ENCODE measurements at regions not wholly inside any gene's neighbourhood (a gene's known extent, or its start where the extent isn't known, plus 50 kb on each side); places are given as distances from the start of the nearest gene placed in this dataset.

DNA sequence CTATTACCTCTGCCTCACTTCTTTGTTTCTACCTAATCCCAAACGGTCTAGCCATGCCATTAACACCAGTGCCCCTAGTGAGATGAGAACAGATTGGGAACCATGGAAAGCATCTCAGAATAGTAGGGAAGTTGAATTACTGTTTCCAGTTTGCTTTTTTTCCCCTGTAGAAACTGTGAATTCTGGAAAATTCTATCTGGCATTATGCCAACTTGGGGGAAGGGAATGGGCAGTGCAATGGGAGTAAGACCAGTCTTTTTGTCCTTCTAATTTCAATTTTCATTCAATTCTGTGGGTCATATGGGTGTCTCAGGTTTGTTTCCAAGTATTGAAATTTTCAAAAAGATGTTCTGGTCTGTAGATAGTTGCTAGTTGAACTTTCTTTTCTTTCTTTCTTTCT, 1666.1 kb downstream of the SLITRK1 start:
- no peak overlapping the region for H3K14ac ChIP-seq (replicated peaks; ENCODE audit: low read depth, low read length)
- H3K27me3 ChIP-seq (ENCODE audit: control insufficient read depth, insufficient read depth, low read length): no peaks in the 10 kb centered on the region
- H3K9me3 ChIP-seq (ENCODE audit: control insufficient read depth, insufficient read depth, low read length): peaks cover 11% of the 10 kb centered on the region
- H3K4me1 ChIP-seq (ENCODE audit: control insufficient read depth, insufficient read depth, low read length): no peaks in the 10 kb centered on the region
- no peak overlapping the region for H2AK5ac ChIP-seq (ENCODE audit: low read depth, low read length)
- in situ Hi-C loops (cut with MboI; ENCODE audit: low sequenced_read_pairs) (no loop called here), intact Hi-C loops (cut with micrococcal nuclease) (no loop called here), dilution Hi-C loops (cut with HindIII; ENCODE audit: low sequenced_read_pairs, unreplicated experiment) (no loop called here)
- ChIA-PET POLR2A (ENCODE audit: unreplicated experiment) (no interaction called here), CTCF (no interaction called here)
- no peak overlapping the region for H3K4me2 ChIP-seq (ENCODE audit: low read depth, low read length)
- no peak overlapping the region for H3K56ac ChIP-seq (ENCODE audit: extremely low read depth, insufficient read depth, low read length)
- WGBS, 2 experiments (ENCODE audit: extremely low coverage in 2 of 2, insufficient read length in 1 of 2): no CpG with 5 or more reads among the region's 1 CpG
- no peaks in the 10 kb centered on the region for H3K9me1 ChIP-seq (ENCODE audit: insufficient read depth, low read length)
- H3K4ac ChIP-seq (ENCODE audit: low read depth, low read length): no peak overlapping the region
- no peak for DNase-seq
- TF ChIP-seq RAD21 (IDR thresholded peaks at IDR 0.05; ENCODE audit: low read length) (no peak), MAZ (IDR thresholded peaks at IDR 0.05; ENCODE audit: borderline replicate concordance, low read depth, low read length) (no peak), MXI1 (IDR thresholded peaks at IDR 0.05; ENCODE audit: borderline replicate concordance, low read depth, low read length) (no peak)
- TF ChIP-seq, protein P1, sequence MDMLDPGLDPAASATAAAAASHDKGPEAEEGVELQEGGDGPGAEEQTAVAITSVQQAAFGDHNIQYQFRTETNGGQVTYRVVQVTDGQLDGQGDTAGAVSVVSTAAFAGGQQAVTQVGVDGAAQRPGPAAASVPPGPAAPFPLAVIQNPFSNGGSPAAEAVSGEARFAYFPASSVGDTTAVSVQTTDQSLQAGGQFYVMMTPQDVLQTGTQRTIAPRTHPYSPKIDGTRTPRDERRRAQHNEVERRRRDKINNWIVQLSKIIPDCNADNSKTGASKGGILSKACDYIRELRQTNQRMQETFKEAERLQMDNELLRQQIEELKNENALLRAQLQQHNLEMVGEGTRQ (IDR thresholded peaks at IDR 0.05; ENCODE audit: low read depth, low read length): no peak
- no peak overlapping the region for H4K5ac ChIP-seq (ENCODE audit: low read depth, low read length)
- no peak overlapping the region for H2AK9ac ChIP-seq (replicated peaks; ENCODE audit: low read depth, low read length, poor library complexity)
- no peak overlapping the region for H3K27ac ChIP-seq (ENCODE audit: insufficient read depth, low read length)
- no TSS peak for BruUV-seq (replicated peaks)
- no peaks in the 10 kb centered on the region for H3K79me1 ChIP-seq (ENCODE audit: low read depth in 1 of 2, low read length in 2 of 2)
- H2BK5ac ChIP-seq (ENCODE audit: low read depth, low read length, poor library complexity, severe bottlenecking): no peak overlapping the region
- H2BK15ac ChIP-seq (ENCODE audit: low read depth, low read length): no peak overlapping the region
- H3K36me3 ChIP-seq (ENCODE audit: control insufficient read depth, insufficient read depth, low read length): no peaks in the 10 kb centered on the region
- H2BK120ac ChIP-seq (ENCODE audit: low read depth, low read length): no peak overlapping the region
- H2BK20ac ChIP-seq (ENCODE audit: low read depth, low read length): no peak overlapping the region
- no peak overlapping the region for H4K91ac ChIP-seq (ENCODE audit: insufficient read depth, low read depth, low read length)
- H3K4me3 ChIP-seq (ENCODE audit: insufficient read depth, low read depth, low read length): no peak overlapping the region
- no peak for ATAC-seq (ENCODE audit: low read depth)
- no peak overlapping the region for H3K9ac ChIP-seq (ENCODE audit: low read depth, low read length)
- H4K8ac ChIP-seq (ENCODE audit: low read depth in 2 of 2, low read length in 2 of 2): no peak overlapping the region
- H3K18ac ChIP-seq (ENCODE audit: low read depth, low read length): no peak overlapping the region
- H3K23ac ChIP-seq (ENCODE audit: low read depth, low read length): no peak overlapping the region
- no peaks in the 10 kb centered on the region for H4K20me1 ChIP-seq (ENCODE audit: insufficient read depth, low read length)
- H2AFZ ChIP-seq (replicated peaks; ENCODE audit: low read length, poor library complexity): no peak overlapping the region

Measured in IMR-90 (cell line).